K562 (cell line): ENCODE measurements at regions not wholly inside any gene's neighbourhood (a gene's known extent, or its start where the extent isn't known, plus 50 kb on each side); places are given as distances from the start of the nearest gene placed in this dataset.

ENCODE experiments used
- ATAC-seq: fragments of 200-7000 bp; cut with Tn5 transposase; 3 replicates; pipeline ENCODE4 v1.9.1; 2020; ENCODE audit warnings: moderate library complexity
- BruUV-seq: library from RNA; stranded (reverse); fragments of 400-500 nt; replicated peaks from 2 replicates; lab custom pipeline; 2021; lab: Mats Ljungman, UMichigan
- CTCF ChIA-PET: fragments of 300-600 bp; formaldehyde crosslinking; extraction: SDS; loops from one replicate; lab custom pipeline; 2021; ENCODE audit warnings: low intra/inter-chr PET ratio; lab: Yijun Ruan, JAX
- POLR2A ChIA-PET: fragments of 300-600, 350-650 bp; sonication (Branson Sonifier 250); formaldehyde crosslinking; extraction: SDS; loops from one replicate; lab custom pipeline; 2021; ENCODE audit warnings: antibody characterized with exemption, inconsistent platforms; lab: Yijun Ruan, JAX
- DNase-seq, 4 experiments: peaks; one replicate each; pipeline versions ENCODE4 v3.0.0 to v3.0.0-alpha.2; 2011 to 2018; ENCODE audit warnings: low spot score in 3 of 4, mixed read lengths in 3 of 4; ENCODE audit errors: extremely low read depth in 1 of 4
- FAIRE-seq: peaks from 2 replicates; lab custom pipeline; 2011; peaks lifted over from hg19 to GRCh38; lab: Jason Lieb, UNC
- H2AFZ ChIP-seq: 2 replicates; pipeline ENCODE4 v1.6.0; 2011; ENCODE audit warnings: low read depth, low read length, control low read depth, inconsistent platforms
- H3K27ac ChIP-seq: fragments of 200-600 bp; 3 replicates; pipeline ENCODE4 v1.8.0; 2011; ENCODE audit warnings: low read depth, mild to moderate bottlenecking, control low read depth, inconsistent platforms, low read length, moderate library complexity, mixed read lengths; ENCODE audit errors: extremely low read depth
- H3K27me3 ChIP-seq, 2 experiments: fragments of 300-600 bp in 1 of 2; 2 replicates in 1 of 2; 3 replicates in 1 of 2; pipeline versions ENCODE4 v1.6.0 to v1.8.0; 2011; ENCODE audit warnings: inconsistent platforms in 2 of 2, low read length in 2 of 2, mild to moderate bottlenecking in 1 of 2, mixed read lengths in 1 of 2, moderate library complexity in 1 of 2; ENCODE audit not compliant: control insufficient read depth in 2 of 2, insufficient read depth in 2 of 2
- H3K36me3 ChIP-seq: fragments of 300-600 bp; 3 replicates; pipeline ENCODE4 v1.8.0; 2011; ENCODE audit warnings: mild to moderate bottlenecking, low read length, inconsistent platforms; ENCODE audit not compliant: control insufficient read depth, insufficient read depth
- H3K4me1 ChIP-seq, 2 experiments: fragments of 200-600 bp in 1 of 2; replicated peaks in 1 of 2; 2 replicates in 1 of 2; 3 replicates in 1 of 2; pipeline versions ENCODE4 v1.5.1 to v1.8.0; 2011; ENCODE audit warnings: inconsistent platforms in 2 of 2, low read length in 2 of 2, mild to moderate bottlenecking in 1 of 2, mixed read lengths in 1 of 2, moderate library complexity in 1 of 2; ENCODE audit not compliant: control insufficient read depth in 2 of 2, insufficient read depth in 2 of 2
- H3K4me2 ChIP-seq: 2 replicates; pipeline ENCODE4 v1.6.1; 2011; ENCODE audit warnings: low read length, control low read depth, inconsistent platforms, mixed read lengths; ENCODE audit not compliant: insufficient read depth
- H3K4me3 ChIP-seq: fragments of 200-600 bp; sonication (generic), shearing (Covaris generic); 2 replicates; pipeline ENCODE4 v1.5.1; 2016; ENCODE audit warnings: control low read depth, inconsistent platforms
- H3K79me2 ChIP-seq: fragments of 200-600 bp; 3 replicates; pipeline ENCODE4 v1.8.0; 2011; ENCODE audit warnings: low read length, inconsistent platforms; ENCODE audit not compliant: control insufficient read depth, insufficient read depth
- H3K9ac ChIP-seq, 2 experiments: 2 replicates each; pipeline versions ENCODE4 v1.6.0 to v1.6.1; 2011; ENCODE audit warnings: low read depth in 2 of 2, low read length in 2 of 2, control low read depth in 1 of 2, inconsistent platforms in 1 of 2, mild to moderate bottlenecking in 1 of 2, mixed read lengths in 1 of 2; ENCODE audit not compliant: insufficient read depth in 1 of 2
- H3K9me1 ChIP-seq: one replicate; pipeline ENCODE4 v1.6.0; 2011; ENCODE audit warnings: inconsistent platforms, mild to moderate bottlenecking, low read length, moderate library complexity; ENCODE audit not compliant: control insufficient read depth, insufficient read depth
- H3K9me3 ChIP-seq: replicated peaks from 2 replicates; pipeline ENCODE4 v1.5.1; 2011; ENCODE audit warnings: low read depth, low read length, inconsistent platforms; ENCODE audit not compliant: control insufficient read depth, insufficient read depth
- H4K20me1 ChIP-seq: replicated peaks from 2 replicates; pipeline ENCODE4 v1.6.1; 2011; ENCODE audit warnings: low read length, inconsistent platforms, mixed read lengths; ENCODE audit not compliant: control insufficient read depth, insufficient read depth
- CREB3 ChIP-seq: fragments of 450-650 bp; conservative IDR thresholded peaks from 2 replicates; pipeline ENCODE4 v1.6.1; 2016; ENCODE audit warnings: missing genetic modification characterization, low read depth, mild to moderate bottlenecking, missing compliant biosample characterization, moderate library complexity
- MNT ChIP-seq, 2 experiments: fragments of 450-650 bp; conservative IDR thresholded peaks; 2 replicates each; pipeline ENCODE4 v1.6.1; 2017; ENCODE audit warnings: mild to moderate bottlenecking in 2 of 2, moderate library complexity in 2 of 2
- OTX1 ChIP-seq: fragments of 450-650 bp; formaldehyde crosslinking; IDR thresholded peaks from 2 replicates; pipeline ENCODE4 v1.4.0; 2022; ENCODE audit warnings: mild to moderate bottlenecking
- POU5F1 ChIP-seq: fragments of 150-350 bp; IDR thresholded peaks from 2 replicates; pipeline ENCODE4 v1.6.1; 2014; ENCODE audit warnings: borderline replicate concordance, low read length, low read depth, mild to moderate bottlenecking; ENCODE audit not compliant: partially characterized antibody
- RBFOX2 ChIP-seq: fragments of 200-400 bp; formaldehyde crosslinking; IDR thresholded peaks from 2 replicates; pipeline ENCODE4 v1.6.1; 2017; ENCODE audit warnings: low read depth, mild to moderate bottlenecking, low read length, moderate library complexity
- SNRNP70 ChIP-seq: fragments of 200-400 bp; formaldehyde crosslinking; optimal IDR thresholded peaks from 2 replicates; pipeline ENCODE3; 2017; ENCODE audit warnings: low read depth, low read length
- SRF ChIP-seq, 2 experiments: fragments of 250-450, 450-650 bp in 1 of 2; sonication (Bioruptor Pico) in 1 of 2; sonication (generic) in 1 of 2; formaldehyde crosslinking; IDR thresholded peaks; 2 replicates each; pipeline versions ENCODE4 v1.5.0 to v1.5.1; 2020 to 2022; ENCODE audit warnings: mild to moderate bottlenecking in 1 of 2, missing genetic modification reagents in 1 of 2
- TEAD2 ChIP-seq: fragments of 450-650 bp; IDR thresholded peaks from 2 replicates; pipeline ENCODE4 v1.6.1; 2016; ENCODE audit warnings: missing genetic modification characterization, control low read depth, missing compliant biosample characterization
- TSHZ1 ChIP-seq: fragments of 250-450 bp; sonication (Bioruptor Pico); IDR thresholded peaks from 2 replicates; pipeline ENCODE4 v1.4.0; 2020; ENCODE audit warnings: mild to moderate bottlenecking, moderate library complexity
- ZBTB33 ChIP-seq: sonication (generic); formaldehyde crosslinking; IDR thresholded peaks from 2 replicates; pipeline ENCODE4 v1.8.1; 2023; ENCODE audit warnings: mild to moderate bottlenecking, missing genetic modification reagents
- ZKSCAN3 ChIP-seq: fragments of 250-450 bp; sonication (Bioruptor Pico); IDR thresholded peaks from 2 replicates; pipeline ENCODE4 v1.4.0; 2020
- WGBS: fragments of 100-300 bp; shearing (Covaris generic); methylation state at CpG from one replicate; pipeline ENCODE4 v1.1.6; 2016; ENCODE audit warnings: low coverage, mixed read lengths; ENCODE audit not compliant: insufficient coverage; ENCODE audit errors: missing lambda C conversion rate; 5-methylcytosine and 5-hydroxymethylcytosine counted together
- in situ Hi-C: fragments of 300-500 bp; cut with MboI; formaldehyde crosslinking; loops from 4 replicates; pipeline ENCODE4 v1.15.0; 2018; ENCODE audit warnings: inconsistent platforms, mixed read lengths
- intact Hi-C: fragments of 100-400 bp; cut with micrococcal nuclease; formaldehyde crosslinking; loops from 2 replicates; pipeline ENCODE4 v1.14.2; 2022

- TF ChIP-seq TEAD2: no peak
- TF ChIP-seq SNRNP70: no peak
- no peak for TF ChIP-seq RBFOX2
- TF ChIP-seq MNT (conservative IDR thresholded peaks at IDR 0.05): no peak
- TF ChIP-seq SRF (CRISPR knock-in tag; IDR thresholded peaks at IDR 0.05): no peak
- TF ChIP-seq OTX1 (CRISPR knock-in tag): no peak
- TF ChIP-seq ZBTB33 (CRISPR knock-in tag): no peak
- no peak for TF ChIP-seq TSHZ1
- no peak for TF ChIP-seq CREB3
- TF ChIP-seq POU5F1: no peak
- TF ChIP-seq ZKSCAN3: no peak
- TF ChIP-seq, all 486 proteins: peak for 0
- FAIRE-seq: no peak
- H3K79me2 ChIP-seq: no peaks in the 10 kb centered on the region
- no peaks in the 10 kb centered on the region for H4K20me1 ChIP-seq
- ChIA-PET POLR2A (no interaction called here), CTCF (no interaction called here)
- H3K9me1 ChIP-seq: no peaks in the 10 kb centered on the region
- H3K27me3 ChIP-seq: no peaks in the 10 kb centered on the region
- no peak overlapping the region for H3K4me3 ChIP-seq
- no peak overlapping the region for H3K27ac ChIP-seq
- H3K4me1 ChIP-seq: no peaks in the 10 kb centered on the region
- no peak overlapping the region for H3K4me2 ChIP-seq
- no peak for ATAC-seq
- in situ Hi-C loops (no loop called here), intact Hi-C loops (no loop called here)
- WGBS: 0% methylated on average over 2 of the region's 3 CpGs
- H3K9me3 ChIP-seq: no peaks in the 10 kb centered on the region
- no peak for DNase-seq
- no peak overlapping the region for H3K9ac ChIP-seq
- H2AFZ ChIP-seq: no peak overlapping the region
- no peaks in the 10 kb centered on the region for H3K36me3 ChIP-seq
- BruUV-seq: no TSS peak
Observed at GRCh38 chrX:7263961-7264360, 116.0 kb upstream of the PUDP start.
